NT2/D1 (cell line): ENCODE measurements at regions not wholly inside any gene's neighbourhood (a gene's known extent, or its start where the extent isn't known, plus 50 kb on each side); places are given as distances from the start of the nearest gene placed in this dataset.

Source experiments
- DNase-seq: peaks from one replicate; pipeline ENCODE4 v3.0.0-alpha.2; 2011; ENCODE audit warnings: low read depth, low spot score
- H3K27me3 ChIP-seq: 2 replicates; pipeline ENCODE4 v1.6.0; 2011; ENCODE audit warnings: mild to moderate bottlenecking; ENCODE audit not compliant: insufficient read length, insufficient read depth
- H3K36me3 ChIP-seq: 2 replicates; pipeline ENCODE4 v1.6.1; 2011; ENCODE audit warnings: mild to moderate bottlenecking, low read length, mixed read lengths; ENCODE audit not compliant: insufficient read depth, insufficient read length
- H3K4me1 ChIP-seq: 2 replicates; pipeline ENCODE4 v1.5.1; 2011; ENCODE audit not compliant: insufficient read depth, insufficient read length
- H3K4me3 ChIP-seq: 2 replicates; pipeline ENCODE4 v1.5.1; 2011; ENCODE audit warnings: low read depth; ENCODE audit not compliant: insufficient read length
- H3K9ac ChIP-seq: 2 replicates; pipeline ENCODE4 v1.6.0; 2011; ENCODE audit warnings: low read depth; ENCODE audit not compliant: insufficient read length
- H3K9me3 ChIP-seq: 2 replicates; pipeline ENCODE4 v1.5.1; 2011; ENCODE audit warnings: mild to moderate bottlenecking, low read length; ENCODE audit not compliant: insufficient read depth
- SUZ12 ChIP-seq: IDR thresholded peaks from 2 replicates; pipeline ENCODE4 v1.6.1; 2011; ENCODE audit not compliant: insufficient read length, insufficient read depth; ENCODE audit errors: extremely low read depth
- YY1 ChIP-seq: IDR thresholded peaks from 2 replicates; pipeline ENCODE4 v1.6.1; 2011; ENCODE audit not compliant: insufficient read length, insufficient read depth
- ZNF274 ChIP-seq: IDR thresholded peaks from 2 replicates; pipeline ENCODE4 v1.6.1; 2011; ENCODE audit warnings: mild to moderate bottlenecking, low read depth, low read length

DNA sequence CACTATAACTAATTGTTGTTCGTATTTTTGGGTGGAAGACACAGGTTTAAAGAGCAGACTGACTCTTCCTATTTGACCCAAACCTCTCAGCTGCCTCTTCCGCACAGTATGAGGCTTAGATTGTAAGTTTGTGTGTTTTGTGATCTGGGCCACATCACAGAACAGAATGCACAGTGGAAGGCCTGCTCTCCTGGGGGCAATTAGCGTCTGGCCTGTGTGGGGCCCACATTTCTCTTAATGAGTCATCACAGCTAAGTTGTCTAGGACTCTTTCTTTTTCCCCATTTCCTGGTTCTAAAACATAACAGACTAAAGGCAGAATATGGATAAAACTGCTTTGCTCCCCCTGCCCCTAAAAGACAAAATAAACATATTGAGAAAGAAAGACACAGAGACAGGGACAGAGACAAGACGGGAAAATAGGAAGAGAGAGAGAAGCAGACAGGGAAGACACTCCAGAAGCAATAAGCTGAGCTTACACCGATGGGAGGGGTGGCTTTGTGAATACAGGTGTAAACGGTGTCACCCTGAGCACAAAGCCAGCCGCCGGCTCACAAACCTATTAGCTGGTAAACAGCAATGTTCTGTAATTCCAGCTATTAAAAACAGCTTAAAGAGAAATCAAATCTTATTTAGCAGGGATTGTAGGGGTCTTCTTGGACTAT, 127.4 kb upstream of the OPCML start:
- H3K9me3 ChIP-seq = no peaks in the 10 kb centered on the region
- H3K36me3 ChIP-seq = no peaks in the 10 kb centered on the region
- H3K9ac ChIP-seq = no peak overlapping the region
- no peaks in the 10 kb centered on the region for H3K27me3 ChIP-seq
- H3K4me1 ChIP-seq = peaks cover 4% of the 10 kb centered on the region
- no peak overlapping the region for H3K4me3 ChIP-seq
- no peak for TF ChIP-seq YY1
- TF ChIP-seq ZNF274 = no peak
- TF ChIP-seq SUZ12 = no peak
- DNase-seq = no peak

DNA sequence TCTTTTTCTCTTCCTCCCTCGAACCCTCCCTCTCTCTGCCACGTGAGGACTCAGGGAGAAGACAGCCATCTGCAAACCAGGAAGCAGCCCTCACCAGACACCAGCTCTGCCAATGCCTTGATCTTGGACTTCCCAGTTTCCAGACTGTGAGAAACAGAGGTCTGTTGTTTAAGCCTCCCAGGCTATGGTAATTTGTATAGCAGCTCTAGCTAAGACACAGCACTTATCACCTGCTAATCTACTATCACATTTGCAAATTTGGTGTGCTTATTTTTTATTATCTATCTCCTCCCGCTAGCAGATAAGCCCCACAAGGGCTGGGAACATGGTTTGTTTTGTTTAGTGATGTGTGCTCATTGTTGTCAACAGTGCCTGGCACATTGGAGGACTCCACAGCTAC, 124.8 kb upstream of the OPCML start:
- TF ChIP-seq ZNF274 (no peak), YY1 (no peak), SUZ12 (no peak)
- Histone ChIP-seq H3K36me3 (no peaks in the 10 kb centered on the region), H3K9me3 (no peaks in the 10 kb centered on the region), H3K4me1 (peaks cover 4% of the 10 kb centered on the region), H3K9ac (no peak overlapping the region), H3K27me3 (no peaks in the 10 kb centered on the region), H3K4me3 (no peak overlapping the region)
- DNase-seq = no peak

DNA sequence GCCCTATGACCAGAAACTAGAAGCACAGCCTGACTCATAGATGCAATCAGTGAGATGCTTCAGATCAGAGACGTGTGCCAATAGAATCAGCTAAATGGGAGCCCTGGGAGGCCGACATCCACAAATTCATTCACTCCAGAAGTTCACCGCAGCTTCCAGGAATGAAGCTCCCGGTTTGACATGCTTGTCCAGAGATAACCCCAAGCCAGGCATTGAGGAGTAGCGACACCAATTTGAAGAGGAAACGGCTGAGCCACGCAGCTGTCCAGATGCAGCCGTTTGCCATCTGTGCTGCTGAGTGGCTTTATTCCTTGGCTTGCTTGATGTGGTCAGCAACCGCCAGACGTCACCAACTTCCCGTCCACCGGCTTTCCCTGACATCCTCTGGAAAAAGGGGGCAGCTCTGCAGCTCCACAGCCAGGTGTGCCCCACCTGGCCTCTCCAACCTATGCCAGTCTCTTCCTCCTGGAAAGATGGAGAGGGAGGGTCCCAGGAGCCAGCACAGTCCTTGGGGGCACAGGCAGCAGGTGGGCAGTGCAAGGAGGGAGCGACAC, 123.9 kb upstream of the OPCML start:
- Histone ChIP-seq H3K4me1 (peaks cover 4% of the 10 kb centered on the region), H3K27me3 (no peaks in the 10 kb centered on the region), H3K9ac (no peak overlapping the region), H3K4me3 (no peak overlapping the region), H3K9me3 (no peaks in the 10 kb centered on the region), H3K36me3 (no peaks in the 10 kb centered on the region)
- DNase-seq = no peak
- TF ChIP-seq YY1 (no peak), ZNF274 (no peak), SUZ12 (no peak)

DNA sequence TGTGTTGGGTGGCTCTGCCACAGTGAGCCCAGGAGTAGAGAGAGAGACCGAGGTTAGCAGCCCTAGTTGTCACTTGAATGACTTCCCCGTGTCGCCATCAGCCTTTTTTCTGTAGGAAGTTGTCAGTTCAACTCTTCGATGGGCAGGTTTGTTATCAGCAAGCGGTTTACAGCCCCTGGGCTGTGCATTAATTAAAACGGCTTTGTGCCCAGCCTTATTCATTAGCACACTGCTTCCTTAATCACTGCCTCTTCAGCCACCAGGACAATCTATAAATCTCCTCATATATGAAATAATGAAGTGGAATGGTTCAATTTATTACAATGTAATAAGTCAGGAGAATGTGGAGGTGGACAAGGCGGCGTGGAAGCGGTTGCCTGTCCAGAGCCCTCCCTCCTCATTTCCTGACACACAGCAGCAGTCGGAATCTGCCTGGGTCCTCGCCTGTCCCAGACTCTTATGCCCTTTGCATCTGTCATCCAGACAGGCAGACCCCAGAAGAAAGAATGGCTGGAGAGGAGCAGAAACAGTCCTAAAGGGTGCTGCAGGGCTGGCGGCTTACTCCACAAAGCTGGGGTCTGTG, 122.4 kb upstream of the OPCML start:
- DNase-seq = no peak
- Histone ChIP-seq H3K9ac (no peak overlapping the region), H3K27me3 (no peaks in the 10 kb centered on the region), H3K4me1 (peaks cover 4% of the 10 kb centered on the region), H3K36me3 (no peaks in the 10 kb centered on the region), H3K9me3 (no peaks in the 10 kb centered on the region), H3K4me3 (no peak overlapping the region)
- TF ChIP-seq SUZ12 (no peak), ZNF274 (no peak), YY1 (no peak)

DNA sequence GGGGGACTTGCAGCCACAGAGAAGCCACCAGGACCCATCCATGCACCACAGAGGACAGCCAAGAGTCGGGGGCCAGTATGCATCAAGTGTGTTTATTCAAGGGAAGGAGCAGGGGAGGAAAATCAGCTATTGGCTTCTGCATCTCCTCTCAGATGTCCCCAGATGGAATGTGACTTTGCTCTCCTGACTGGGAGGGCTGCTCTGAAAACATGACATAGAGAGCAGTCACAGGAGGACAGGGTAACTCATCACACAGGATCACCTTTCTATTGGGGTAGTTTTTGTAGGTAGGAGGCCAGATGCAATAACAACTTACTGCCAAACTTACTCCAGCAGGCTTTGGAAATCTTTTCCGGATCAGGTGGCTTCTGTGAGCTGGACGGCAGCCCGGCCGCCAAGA, 121.0 kb upstream of the OPCML start:
- Histone ChIP-seq H3K4me1 (no peaks in the 10 kb centered on the region), H3K9ac (no peak overlapping the region)
- DNase-seq = no peak

DNA sequence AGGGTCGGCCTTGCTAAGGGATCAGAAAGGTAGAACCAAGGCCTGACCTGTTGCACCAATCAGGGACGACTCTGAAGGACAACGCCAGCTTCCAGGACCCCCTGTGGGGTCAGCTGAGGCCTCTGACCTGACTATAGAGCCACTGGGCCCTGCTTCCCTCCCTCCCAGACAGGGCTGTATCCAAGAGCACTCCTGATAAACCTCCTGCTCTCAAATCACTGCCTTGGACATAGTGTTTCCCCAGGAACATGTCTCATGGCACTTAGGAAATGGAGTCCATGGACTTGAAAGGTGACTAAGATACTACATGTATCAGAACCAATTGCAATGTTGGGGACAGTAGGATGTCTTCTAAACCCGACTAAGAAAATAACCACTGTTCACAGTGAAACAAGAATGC, 117.8 kb upstream of the OPCML start:
- DNase-seq = no peak
- no peaks in the 10 kb centered on the region for H3K27me3 ChIP-seq

More for the DNA sequence above, 121.0 kb upstream of the OPCML start:
- TF ChIP-seq SUZ12 (no peak), ZNF274 (no peak), YY1 (no peak)
- Histone ChIP-seq H3K4me3 (no peak overlapping the region), H3K9me3 (no peaks in the 10 kb centered on the region), H3K36me3 (no peaks in the 10 kb centered on the region), H3K27me3 (no peaks in the 10 kb centered on the region)

DNA sequence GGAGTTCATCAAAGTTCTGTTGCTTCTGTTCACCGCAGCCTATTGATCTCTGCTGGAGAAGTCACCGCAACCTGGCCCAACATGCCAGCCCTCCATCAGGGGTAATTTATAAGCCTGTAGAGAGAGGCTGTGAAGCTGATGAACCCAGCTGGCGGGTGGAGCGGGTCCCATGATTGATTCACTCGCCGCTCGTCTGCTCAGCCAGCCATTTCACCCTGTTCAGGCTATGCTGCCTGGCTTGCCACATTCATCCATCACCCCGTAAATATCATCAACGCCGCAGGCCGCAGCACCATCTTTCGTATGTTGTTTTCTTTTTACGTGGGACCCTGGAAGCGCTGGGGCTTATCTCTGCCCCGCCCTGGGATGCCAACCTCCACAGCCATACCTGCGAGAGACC, 116.7 kb upstream of the OPCML start:
- H3K36me3 ChIP-seq = no peaks in the 10 kb centered on the region
- no peaks in the 10 kb centered on the region for H3K4me1 ChIP-seq
- H3K9me3 ChIP-seq = no peaks in the 10 kb centered on the region
- H3K9ac ChIP-seq = no peak overlapping the region
- DNase-seq = no peak
- no peak overlapping the region for H3K4me3 ChIP-seq
- no peaks in the 10 kb centered on the region for H3K27me3 ChIP-seq
- TF ChIP-seq ZNF274 (no peak), SUZ12 (no peak), YY1 (no peak)

More for the DNA sequence above, 117.8 kb upstream of the OPCML start:
- Histone ChIP-seq H3K4me3 (no peak overlapping the region), H3K9ac (no peak overlapping the region), H3K4me1 (no peaks in the 10 kb centered on the region), H3K9me3 (no peaks in the 10 kb centered on the region), H3K36me3 (no peaks in the 10 kb centered on the region)
- TF ChIP-seq YY1 (no peak), ZNF274 (no peak), SUZ12 (no peak)
